ENCODE measurements at regions not wholly inside any gene's neighbourhood (a gene's known extent, or its start where the extent isn't known, plus 50 kb on each side); places are given as distances from the start of the nearest gene placed in this dataset.

DNA sequence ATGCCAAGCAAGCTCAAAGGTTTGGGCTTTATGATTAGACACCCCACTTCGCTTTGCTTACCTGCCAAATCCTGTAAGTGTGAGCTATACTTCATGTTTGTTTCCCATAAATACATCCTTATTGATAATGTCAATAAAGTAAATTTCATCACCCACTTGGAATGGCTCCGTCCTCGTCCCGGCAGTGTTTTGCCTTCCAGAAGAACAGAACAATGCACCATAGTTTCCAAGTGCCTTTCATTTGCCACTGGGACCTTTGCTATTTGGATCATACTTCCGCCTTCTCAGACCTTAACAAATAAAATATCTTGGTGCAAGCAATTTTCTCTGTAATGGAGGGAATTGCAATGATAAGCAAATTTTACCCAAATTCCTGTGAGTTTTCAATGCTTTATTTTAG is 229.3 kb downstream of the PIK3R1 start:
- H3K27ac ChIP-seq (ENCODE audit: low read depth in 1 of 2, low read length in 1 of 2), result no peak overlapping the region
- TF ChIP-seq, protein P1, sequence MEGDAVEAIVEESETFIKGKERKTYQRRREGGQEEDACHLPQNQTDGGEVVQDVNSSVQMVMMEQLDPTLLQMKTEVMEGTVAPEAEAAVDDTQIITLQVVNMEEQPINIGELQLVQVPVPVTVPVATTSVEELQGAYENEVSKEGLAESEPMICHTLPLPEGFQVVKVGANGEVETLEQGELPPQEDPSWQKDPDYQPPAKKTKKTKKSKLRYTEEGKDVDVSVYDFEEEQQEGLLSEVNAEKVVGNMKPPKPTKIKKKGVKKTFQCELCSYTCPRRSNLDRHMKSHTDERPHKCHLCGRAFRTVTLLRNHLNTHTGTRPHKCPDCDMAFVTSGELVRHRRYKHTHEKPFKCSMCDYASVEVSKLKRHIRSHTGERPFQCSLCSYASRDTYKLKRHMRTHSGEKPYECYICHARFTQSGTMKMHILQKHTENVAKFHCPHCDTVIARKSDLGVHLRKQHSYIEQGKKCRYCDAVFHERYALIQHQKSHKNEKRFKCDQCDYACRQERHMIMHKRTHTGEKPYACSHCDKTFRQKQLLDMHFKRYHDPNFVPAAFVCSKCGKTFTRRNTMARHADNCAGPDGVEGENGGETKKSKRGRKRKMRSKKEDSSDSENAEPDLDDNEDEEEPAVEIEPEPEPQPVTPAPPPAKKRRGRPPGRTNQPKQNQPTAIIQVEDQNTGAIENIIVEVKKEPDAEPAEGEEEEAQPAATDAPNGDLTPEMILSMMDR (IDR thresholded peaks at IDR 0.05; ENCODE audit: control extremely low read depth, extremely low read depth), result no peak
- peaks cover 0 to 3% (median 0%) of the 10 kb centered on the region in 5 donors for H3K4me1 ChIP-seq (ENCODE audit: control insufficient read depth in 5 of 5, insufficient read depth in 5 of 5, low read length in 5 of 5)
- DNase-seq (no peak), ATAC-seq (ENCODE audit: insufficient read depth, low FRiP score) (no peak)
- no peaks in the 10 kb centered on the region for H3K27me3 ChIP-seq (ENCODE audit: control insufficient read depth in 3 of 3, insufficient read depth in 3 of 3, low read length in 2 of 3)
- H3K9me3 ChIP-seq (ENCODE audit: control insufficient read depth in 4 of 4, insufficient read depth in 3 of 4, low read length in 3 of 4), result no peaks in the 10 kb centered on the region
- H3K9ac ChIP-seq (ENCODE audit: insufficient read depth in 1 of 2, low read length in 2 of 2), result no peak overlapping the region
- no peak overlapping the region for H3K4me3 ChIP-seq
- H3K36me3 ChIP-seq (ENCODE audit: control insufficient read depth in 4 of 4, insufficient read depth in 4 of 4, low read length in 4 of 4), result no peaks in the 10 kb centered on the region
- WGBS, 2 donors, result 65 to 76% methylated on average over 5 of the region's 5 CpGs

DNA sequence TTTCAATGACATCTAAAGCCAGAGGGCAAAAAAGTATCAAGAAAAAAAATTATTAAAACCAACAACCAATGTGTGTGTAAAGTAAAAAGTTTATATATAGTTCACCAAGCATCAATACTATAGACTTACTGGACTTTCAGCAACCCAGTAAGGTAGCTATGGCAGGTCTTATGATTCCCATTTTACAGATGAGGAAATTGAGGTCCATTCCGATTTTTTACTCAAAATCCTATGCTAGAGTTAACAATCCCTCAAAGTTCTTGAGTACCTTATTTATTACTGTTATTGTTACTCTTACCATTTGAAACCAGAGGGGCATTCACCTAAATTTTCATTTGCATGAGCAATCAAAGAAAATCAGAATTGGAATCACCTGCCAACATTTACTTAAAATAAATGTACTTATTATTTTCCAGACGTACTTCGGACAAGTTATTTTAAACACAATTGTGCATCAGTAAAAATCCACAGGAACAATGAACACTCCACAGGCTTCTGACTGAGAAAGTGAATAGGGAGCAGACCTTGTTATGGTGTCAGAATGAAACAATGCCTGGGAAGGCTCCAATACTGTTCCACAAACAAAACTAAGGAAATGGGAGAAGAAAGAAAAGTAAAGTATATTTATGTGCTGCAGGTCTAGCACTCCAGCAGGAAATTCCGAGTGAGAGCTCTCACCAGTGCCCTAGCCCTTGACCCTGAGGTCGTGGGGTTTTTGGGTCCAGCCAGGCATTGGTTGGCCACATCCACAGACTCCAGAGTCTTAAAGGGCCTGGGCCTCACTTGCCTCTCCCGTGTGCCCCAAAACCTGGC is 229.9 kb downstream of the PIK3R1 start:
- no peak overlapping the region for H3K27ac ChIP-seq (ENCODE audit: low read depth in 1 of 2, low read length in 1 of 2)
- no peaks in the 10 kb centered on the region for H3K36me3 ChIP-seq (ENCODE audit: control insufficient read depth in 4 of 4, insufficient read depth in 4 of 4, low read length in 4 of 4)
- 62 to 75% methylated on average over 6 of the region's 6 CpGs for WGBS, 2 donors
- H3K4me3 ChIP-seq, result no peak overlapping the region
- TF ChIP-seq, protein P1 (IDR thresholded peaks at IDR 0.05; ENCODE audit: control extremely low read depth, extremely low read depth), result no peak
- no peak overlapping the region for H3K9ac ChIP-seq (ENCODE audit: insufficient read depth in 1 of 2, low read length in 2 of 2)
- H3K27me3 ChIP-seq (ENCODE audit: control insufficient read depth in 3 of 3, insufficient read depth in 3 of 3, low read length in 2 of 3), result no peaks in the 10 kb centered on the region
- peaks cover 0 to 3% (median 0%) of the 10 kb centered on the region in 5 donors for H3K4me1 ChIP-seq (ENCODE audit: control insufficient read depth in 5 of 5, insufficient read depth in 5 of 5, low read length in 5 of 5)
- ATAC-seq (ENCODE audit: insufficient read depth, low FRiP score) (no peak), DNase-seq (no peak)
- no peaks in the 10 kb centered on the region for H3K9me3 ChIP-seq (ENCODE audit: control insufficient read depth in 4 of 4, insufficient read depth in 3 of 4, low read length in 3 of 4)

DNA sequence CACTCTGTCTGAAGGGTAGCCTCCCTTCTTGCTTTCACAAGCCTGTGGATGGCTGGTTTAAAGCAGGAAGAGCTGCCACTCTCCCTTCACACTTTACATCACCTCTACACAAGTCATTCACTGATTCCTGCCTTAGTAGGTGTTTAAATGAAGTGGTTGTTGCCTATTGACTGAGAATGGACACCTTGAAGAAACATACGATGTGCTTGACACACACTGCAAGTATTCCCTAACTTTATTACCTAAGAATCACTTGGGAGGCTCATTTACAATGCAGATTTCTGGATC is 230.5 kb downstream of the PIK3R1 start:
- Histone ChIP-seq H3K36me3 (ENCODE audit: control insufficient read depth in 4 of 4, insufficient read depth in 4 of 4, low read length in 4 of 4) (no peaks in the 10 kb centered on the region), H3K4me1 (ENCODE audit: control insufficient read depth in 5 of 5, insufficient read depth in 5 of 5, low read length in 5 of 5) (peaks cover 0 to 3% (median 0%) of the 10 kb centered on the region in 5 donors), H3K27ac (ENCODE audit: low read depth in 1 of 2, low read length in 1 of 2) (no peak overlapping the region), H3K9me3 (ENCODE audit: control insufficient read depth in 4 of 4, insufficient read depth in 3 of 4, low read length in 3 of 4) (no peaks in the 10 kb centered on the region), H3K9ac (ENCODE audit: insufficient read depth in 1 of 2, low read length in 2 of 2) (no peak overlapping the region), H3K27me3 (ENCODE audit: control insufficient read depth in 3 of 3, insufficient read depth in 3 of 3, low read length in 2 of 3) (no peaks in the 10 kb centered on the region), H3K4me3 (no peak overlapping the region)
- TF ChIP-seq, protein P1 (IDR thresholded peaks at IDR 0.05; ENCODE audit: control extremely low read depth, extremely low read depth), result no peak
- no peak for DNase-seq
- WGBS, 2 donors, result 91 to 93% methylated on average over 1 of the region's 1 CpG
- no peak for ATAC-seq (ENCODE audit: insufficient read depth, low FRiP score)

DNA sequence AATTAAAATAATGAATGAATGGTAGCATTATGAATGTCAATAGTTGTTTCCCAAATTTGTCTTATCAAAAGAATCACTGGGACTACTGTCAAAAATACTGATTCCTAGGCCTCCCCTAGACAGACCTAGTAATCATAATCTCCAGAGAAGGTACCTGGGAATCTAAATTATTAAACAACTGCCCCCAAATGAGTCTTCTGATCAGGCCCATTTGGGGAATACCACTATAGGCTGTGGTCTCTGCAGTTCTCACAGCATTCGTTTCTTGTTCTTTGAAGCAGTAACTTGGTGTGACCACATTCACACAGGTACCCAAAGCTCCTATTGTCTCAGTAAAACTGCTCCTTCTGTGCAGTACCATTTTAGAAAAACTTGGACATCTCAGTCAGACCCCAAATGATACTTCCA is 230.9 kb downstream of the PIK3R1 start:
- TF ChIP-seq, protein P1 (IDR thresholded peaks at IDR 0.05; ENCODE audit: control extremely low read depth, extremely low read depth), result no peak
- Histone ChIP-seq H3K36me3 (ENCODE audit: control insufficient read depth in 4 of 4, insufficient read depth in 4 of 4, low read length in 4 of 4) (no peaks in the 10 kb centered on the region), H3K9me3 (ENCODE audit: control insufficient read depth in 4 of 4, insufficient read depth in 3 of 4, low read length in 3 of 4) (no peaks in the 10 kb centered on the region), H3K4me3 (no peak overlapping the region), H3K27ac (ENCODE audit: low read depth in 1 of 2, low read length in 1 of 2) (no peak overlapping the region), H3K4me1 (ENCODE audit: control insufficient read depth in 5 of 5, insufficient read depth in 5 of 5, low read length in 5 of 5) (peaks cover 0 to 3% (median 0%) of the 10 kb centered on the region in 5 donors), H3K9ac (ENCODE audit: insufficient read depth in 1 of 2, low read length in 2 of 2) (no peak overlapping the region), H3K27me3 (ENCODE audit: control insufficient read depth in 3 of 3, insufficient read depth in 3 of 3, low read length in 2 of 3) (no peaks in the 10 kb centered on the region)
- DNase-seq (no peak), ATAC-seq (ENCODE audit: insufficient read depth, low FRiP score) (no peak)
- 92 to 96% methylated on average over 1 of the region's 1 CpG for WGBS, 2 donors

All from lung (tissue), 11 donors.